ENCODE measurements at regions not wholly inside any gene's neighbourhood (a gene's known extent, or its start where the extent isn't known, plus 50 kb on each side); places are given as distances from the start of the nearest gene placed in this dataset.

DNA sequence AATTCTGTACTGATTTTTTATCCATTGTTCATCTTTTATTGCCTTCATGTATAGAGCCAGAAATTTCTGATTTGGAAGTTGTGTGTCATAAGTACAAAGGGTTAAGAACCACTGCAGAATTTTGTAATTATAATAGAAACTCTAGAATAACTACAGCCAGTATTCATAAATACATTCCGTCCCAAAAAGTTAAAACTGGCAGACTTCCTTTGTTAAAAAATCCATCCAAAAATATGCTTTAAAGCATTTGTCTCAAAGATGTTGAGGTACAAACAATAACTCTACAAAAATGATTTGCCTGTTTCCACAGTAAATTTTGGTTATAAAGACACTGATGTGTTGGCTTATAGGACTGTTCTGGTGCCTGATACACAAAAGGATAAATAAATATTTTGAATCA lies 436.6 kb downstream of the DTWD2 start:
- TF ChIP-seq POLR2A (IDR thresholded peaks at IDR 0.05) (no peak), CTCF (IDR thresholded peaks at IDR 0.05) (no peak), POLR2AphosphoS5 (IDR thresholded peaks at IDR 0.05) (no peak)
